HG03469 (cell line): ENCODE measurements at regions not wholly inside any gene's neighbourhood (a gene's known extent, or its start where the extent isn't known, plus 50 kb on each side); places are given as distances from the start of the nearest gene placed in this dataset.

ENCODE experiments used
- ATAC-seq: cut with Tn5 transposase; IDR thresholded peaks from one replicate; pipeline ENCODE4 v1.9.1; 2021; ENCODE audit warnings: mild to moderate bottlenecking, moderate library complexity, moderate number of reproducible peaks; ENCODE audit not compliant: unreplicated experiment

DNA sequence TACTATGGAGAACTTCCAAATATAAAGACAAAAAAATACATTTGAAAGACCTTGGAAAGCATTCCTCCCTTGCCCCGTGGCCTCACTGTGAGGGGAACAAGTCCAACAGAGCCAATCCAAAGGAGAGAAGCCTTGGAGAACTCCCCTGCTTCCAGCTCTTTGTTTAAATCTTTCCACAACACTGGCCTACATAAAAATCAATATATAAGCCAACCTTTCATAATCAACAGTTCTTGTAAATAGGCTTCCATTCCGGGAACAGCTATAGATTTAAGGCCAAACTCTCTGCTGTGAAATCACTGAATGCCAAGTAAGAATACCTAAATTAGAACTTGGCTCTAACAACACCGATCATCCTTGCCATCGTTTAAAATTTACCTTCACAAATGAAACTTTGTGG, 242.1 kb downstream of the HACE1 start:
- ATAC-seq = no peak

DNA sequence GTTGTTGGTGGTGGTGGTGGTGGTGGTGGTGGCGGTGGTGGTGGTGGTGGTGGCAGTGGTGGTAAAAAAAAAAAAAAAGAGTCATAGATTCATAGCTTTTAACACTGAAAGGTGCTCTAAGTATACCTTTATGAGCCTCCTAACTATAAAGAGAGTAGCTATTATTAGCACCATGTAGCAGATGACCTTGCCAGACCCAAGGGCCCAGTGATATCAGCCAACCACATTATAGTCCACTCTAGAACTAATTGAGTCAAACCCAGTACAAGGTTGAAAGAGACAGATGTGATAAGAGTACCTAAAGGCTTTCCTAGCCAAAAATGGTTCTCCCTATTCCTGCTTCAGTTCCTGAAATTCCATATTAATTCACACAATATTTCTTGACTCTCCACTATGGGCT, 245.3 kb downstream of the HACE1 start:
- no peak for ATAC-seq

DNA sequence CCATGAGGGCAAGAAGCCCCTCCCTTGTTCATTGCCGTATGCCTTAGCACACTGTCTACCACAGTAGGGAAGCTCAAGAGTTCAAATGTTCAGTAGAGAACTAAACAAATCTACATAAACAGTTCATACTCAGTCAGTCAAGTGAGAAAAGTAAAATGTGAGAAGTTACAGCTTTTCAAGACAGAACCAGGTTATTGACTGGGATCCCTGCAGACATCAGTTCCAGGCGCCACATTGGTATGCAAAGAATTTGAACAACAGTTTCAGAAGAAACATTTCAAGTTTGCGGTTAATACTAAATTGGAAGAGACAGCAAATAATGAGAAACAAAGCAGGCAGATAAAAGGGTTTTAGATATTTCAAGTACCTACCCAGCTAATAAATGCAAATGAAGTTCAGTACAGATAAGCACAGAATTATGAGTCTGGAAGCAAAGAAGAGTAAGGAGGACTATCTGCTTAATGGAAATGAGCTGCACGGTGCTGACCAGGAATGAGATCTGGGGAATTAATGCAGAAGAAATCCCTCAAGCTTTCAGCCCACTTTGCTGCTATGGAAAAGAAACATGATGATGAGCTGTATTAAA, 246.2 kb downstream of the HACE1 start:
- ATAC-seq = no peak

DNA sequence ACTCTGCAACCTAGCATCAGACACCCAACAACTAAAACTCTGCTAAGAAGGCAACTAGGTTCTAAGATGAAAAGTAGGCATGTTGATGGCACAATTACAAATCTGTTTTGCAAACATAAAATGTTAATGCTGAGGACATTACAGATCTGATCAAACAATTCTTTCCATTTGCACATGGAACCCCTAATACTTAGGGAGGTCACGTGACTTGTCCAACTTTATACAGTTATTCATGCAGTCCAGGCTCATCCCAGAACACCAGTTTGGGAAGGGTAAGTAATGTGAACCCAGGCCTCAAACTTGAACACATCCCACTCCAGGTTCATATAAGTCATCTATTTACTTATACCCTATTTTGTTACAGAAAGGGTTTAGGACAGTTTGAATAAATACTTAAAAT, 247.2 kb downstream of the HACE1 start:
- ATAC-seq = no peak

DNA sequence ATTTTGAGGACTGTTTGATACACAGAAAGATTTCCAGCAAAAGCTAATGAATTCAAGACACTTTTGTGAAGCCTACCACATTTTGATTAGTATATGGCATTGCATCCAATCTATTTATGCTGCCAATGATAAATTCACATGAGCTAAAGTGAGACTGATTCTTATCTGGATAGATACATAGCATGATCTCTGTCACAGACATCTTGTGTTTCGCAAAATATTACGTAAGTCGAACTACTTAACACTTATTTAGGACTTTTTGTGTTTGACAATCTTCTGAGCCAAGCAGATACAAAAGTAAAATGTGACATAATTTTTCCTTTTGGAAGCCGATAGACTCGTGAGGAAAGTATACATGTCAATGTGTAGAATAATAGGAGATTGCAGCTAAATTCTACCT, 251.6 kb downstream of the HACE1 start:
- no peak for ATAC-seq

DNA sequence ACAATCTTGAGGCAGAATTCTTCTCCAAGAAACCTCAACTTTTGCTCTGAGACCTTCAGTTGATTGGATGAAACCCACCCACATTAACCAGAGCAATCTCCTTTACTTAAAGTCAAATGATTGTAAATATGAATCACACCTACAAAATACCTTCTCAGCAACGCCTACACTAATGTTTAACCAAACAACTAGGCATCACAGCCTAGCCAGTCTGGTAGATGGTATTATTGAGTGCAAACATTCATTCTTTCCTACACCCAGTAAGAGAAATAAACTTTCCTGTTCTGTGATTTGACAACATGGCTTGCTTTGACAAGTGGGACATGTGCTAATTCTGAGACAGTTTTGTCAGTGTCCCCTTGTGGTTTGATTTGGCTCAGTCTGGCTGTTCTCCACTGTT, 252.2 kb downstream of the HACE1 start:
- no peak for ATAC-seq

DNA sequence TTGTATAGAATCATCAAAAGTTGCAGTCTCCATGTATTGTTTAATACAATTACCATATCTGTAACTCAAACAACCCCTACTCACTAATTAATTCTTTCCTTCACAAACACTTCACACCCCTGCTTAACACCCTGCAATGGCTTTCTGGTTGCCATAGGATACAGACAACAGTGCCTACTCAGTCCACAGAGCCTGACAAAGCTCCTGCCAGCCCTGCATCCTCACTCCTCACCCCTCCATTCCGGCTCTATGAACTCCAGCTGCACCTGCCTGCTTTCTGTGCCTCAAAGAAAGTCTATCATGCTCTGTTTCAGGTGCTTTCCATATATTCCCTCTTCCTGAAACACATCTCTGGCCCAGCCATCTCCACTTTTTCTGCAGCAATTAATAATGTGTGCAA, 253.4 kb downstream of the HACE1 start:
- ATAC-seq = no peak

DNA sequence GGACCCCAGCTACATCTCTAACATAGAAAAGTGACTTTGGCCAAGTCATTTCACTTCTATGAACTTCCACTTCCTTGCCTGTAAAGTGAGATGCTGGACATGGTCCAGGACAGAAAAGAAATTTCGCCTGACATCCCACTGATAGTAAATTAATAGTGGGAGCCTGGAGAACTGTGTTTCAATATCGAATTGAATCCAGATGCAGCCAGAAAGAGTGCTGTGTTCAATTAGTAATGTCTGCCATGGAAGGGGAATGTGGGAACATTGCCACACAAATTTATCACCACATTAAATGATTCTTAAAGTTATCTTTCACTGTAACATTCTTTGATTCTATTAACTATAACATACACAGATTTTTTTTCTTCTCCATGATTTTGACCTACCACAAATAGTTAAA, 255.0 kb downstream of the HACE1 start:
- ATAC-seq = no peak

DNA sequence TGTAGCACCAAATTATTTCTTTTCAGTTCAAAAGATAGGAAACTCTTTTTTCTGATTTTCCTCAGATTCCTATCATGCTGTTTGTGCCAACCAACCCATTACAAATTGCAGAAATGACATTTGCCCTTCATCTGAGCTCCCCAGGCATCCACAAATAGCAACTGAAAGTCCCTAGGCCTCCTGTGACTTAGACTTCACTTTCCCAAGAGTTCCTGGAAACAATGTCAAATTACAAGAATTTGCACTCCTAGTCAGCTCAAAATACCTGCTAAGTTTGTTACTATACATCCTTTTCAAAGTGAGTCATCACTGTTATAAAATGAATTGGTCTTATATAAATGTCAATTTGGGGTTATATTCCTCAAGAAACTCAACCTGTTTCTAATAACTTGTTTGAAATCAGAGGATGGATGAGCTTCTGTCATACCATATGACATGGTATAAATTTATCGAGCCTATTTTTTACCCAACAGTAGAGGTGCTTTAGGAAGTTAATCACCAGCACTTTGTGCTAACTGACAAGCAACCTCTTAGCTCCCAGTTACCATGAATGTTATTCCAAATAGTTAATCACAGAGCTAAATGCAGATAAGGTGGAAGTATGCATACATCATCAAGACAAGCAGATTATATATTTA, 256.5 kb downstream of the HACE1 start:
- no peak for ATAC-seq

DNA sequence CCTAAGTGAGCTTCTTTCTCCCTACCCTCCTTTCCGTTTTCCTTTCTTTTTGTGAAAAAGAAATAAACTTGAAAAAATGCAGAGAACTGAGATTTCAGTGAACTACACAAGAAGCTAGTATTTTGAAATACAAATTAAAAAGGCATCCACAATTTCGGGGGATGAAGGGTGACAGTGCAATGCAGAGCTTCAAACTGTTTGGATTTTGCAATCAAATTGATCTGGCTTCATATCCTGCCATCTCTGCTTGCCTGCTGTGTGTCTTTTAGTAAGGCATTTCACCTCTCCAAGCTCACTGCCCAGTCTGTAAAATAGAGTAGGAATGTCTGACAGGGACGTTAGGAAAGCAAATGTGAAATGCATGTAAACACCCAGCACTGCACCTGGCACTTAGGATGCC, 258.0 kb downstream of the HACE1 start:
- ATAC-seq = no peak

DNA sequence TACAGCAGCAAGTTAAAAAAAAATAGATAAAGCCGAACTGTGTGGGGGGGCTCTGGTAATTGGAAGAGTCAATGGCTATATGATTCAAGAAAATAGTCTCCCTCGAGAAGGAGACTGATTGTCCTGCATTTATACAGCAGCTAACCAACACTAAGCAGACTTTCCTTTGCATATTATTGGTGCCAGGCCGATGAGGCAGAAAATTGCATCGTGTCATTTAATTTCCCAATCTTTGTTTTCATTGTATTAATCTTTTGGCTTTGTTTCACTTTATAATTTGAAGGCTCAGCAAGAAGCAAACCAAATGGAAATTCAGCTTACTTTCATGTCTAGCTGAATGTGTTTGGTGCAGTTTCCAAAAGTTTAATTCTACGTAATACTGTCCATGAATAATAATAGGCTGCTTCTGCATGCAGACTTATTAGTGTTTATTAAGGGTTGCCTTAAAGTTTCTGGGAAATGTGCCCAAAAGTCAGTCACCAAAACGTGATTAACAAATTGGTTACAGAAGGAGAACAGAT, 258.5 kb downstream of the HACE1 start:
- no peak for ATAC-seq

DNA sequence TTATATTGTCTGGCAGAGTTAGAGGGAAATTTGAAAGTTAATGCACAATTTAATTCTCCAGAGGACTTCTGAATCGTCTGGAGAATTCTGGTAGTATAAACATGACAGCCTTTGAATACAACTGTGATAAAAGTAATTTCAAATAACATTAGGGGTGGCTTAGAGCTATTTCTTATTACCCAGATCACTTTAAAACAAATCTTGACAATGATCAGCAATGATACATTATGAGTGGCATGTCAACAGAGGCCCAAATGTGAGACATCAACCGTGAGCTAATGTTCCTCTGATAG, 259.1 kb downstream of the HACE1 start:
- ATAC-seq = no peak

DNA sequence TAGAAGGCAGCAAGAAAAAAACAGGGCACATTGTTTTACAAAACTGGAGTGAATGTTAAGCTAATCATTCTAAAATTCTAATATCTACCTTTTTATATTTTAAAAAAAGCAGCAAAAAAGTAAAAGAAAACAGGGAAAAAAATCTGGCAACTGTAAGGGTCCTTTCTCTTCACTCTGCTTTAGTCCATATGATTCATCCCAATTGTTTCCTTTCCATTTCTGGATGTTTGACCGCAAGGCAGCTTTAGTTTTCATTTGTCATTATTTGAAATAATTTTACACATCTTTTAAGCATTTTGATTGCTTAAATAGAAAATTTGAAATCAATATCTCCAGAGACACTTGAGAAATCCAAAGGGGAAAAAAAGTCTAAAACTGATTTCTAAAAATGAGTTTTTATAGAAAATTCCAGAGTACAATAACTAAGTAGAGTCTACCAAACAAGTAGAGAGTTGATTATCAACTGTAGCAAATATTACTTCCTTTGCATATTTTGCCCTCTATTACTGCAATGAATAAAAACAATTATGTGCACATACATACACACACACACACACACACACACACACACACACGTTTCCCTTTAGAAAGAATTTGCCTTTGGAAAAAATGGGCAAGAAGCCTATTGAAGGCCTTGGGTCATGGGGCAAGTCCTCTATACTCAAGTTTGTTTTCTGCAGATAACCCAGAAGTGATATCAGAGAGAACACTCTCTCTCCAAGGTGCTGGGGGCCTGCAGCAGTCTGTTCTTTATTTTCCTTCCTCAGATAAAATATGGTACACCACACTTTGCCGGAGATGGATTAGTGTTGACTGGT, 259.7 kb downstream of the HACE1 start:
- no peak for ATAC-seq

DNA sequence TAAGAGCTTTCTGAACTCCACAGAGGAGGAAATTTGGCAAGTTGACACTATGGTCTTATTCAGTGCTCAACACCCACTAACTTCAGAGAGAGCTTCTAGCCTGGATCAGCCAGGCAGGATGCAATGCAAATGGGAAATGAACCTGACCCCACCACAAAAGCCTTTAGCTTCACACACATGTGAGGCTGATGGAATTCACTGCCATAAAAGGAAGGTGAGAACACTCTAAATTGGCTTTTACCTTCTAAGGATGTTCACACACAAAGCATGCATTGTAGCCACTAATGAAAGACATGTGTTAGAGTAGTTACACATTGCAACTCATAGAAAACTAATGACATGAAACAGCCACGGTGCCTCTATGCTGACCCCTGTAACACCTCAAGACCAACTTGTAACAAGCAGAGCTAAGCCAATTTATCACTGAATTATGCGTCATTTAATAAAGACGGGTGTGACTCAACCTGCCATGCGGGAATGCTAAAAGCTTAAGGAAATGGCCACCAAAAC, 262.1 kb downstream of the HACE1 start:
- ATAC-seq = no peak

DNA sequence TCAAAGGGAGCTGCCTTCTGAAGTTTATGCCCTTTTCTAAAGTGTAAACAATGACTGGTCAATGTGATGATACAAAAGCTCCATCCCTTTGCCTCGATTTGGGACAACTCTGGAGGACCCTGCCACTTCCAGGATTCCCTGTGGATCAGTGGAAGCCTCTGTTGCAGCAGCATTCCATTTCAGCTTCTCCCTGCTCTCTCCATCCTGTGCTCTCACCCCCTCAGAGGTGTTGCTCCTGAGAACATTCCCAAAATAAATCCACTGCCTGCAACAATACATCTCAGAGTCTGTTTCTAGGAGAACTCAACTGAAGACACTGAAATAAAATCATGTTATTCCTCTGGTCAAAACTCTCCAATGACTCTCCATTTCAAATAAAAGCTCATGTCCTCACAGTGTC, 263.6 kb downstream of the HACE1 start:
- ATAC-seq = no peak

DNA sequence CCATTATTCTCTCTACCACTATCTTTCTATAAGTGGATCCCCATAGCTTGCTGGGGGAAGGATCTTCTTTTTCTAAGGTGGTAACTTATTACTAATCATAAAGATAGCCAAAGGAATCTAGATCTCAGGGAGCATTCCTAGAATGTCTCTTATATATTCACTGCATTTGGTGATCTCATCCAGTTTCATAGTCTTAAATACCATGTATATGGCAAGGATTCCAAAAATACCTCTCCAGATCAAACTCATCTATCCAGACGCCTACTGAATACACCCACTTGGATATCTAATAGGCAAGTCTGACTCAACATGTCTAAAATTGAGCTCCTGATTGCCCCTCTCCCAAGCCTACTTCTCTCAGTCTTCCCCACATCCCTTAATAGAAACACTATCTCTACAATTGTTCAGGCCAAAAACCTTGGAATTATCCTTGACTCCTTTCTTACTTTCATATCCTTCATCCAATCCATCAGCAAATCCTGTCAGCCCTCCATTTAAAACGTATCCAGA, 264.4 kb downstream of the HACE1 start:
- no peak for ATAC-seq

DNA sequence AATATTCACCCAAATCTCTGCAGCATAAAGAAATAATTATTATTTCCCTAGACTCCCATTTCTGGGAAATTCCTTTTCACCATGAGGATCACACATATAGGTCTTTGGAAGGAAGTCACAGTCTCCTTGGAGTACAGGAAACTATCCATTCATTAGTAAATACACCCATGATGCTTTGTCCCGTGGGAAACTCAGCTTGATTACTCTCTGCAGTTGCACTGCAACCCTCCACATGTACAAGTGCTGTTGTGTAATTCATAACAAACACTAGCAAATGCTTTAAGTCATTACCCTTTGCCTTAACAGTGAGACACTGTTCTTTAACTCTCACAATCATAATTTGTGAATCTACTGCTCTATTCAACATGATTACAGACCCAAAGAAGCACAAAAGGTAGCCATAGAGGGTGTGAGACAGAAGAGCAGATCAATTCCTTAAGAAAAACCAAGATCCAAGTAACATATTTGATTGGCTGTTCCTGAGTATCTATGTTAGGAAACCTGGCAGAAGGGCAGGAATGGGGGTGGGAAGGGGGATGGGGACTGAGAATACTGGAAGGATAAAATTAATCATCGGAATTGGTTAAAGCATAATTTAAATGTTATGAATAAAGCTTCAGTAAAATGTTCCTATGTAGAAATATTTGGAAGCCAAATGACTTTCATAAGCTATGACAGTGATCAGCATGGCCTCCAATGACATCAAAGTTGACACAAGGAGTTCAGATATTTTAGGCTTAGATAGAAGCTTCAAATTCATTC, 268.0 kb downstream of the HACE1 start:
- no peak for ATAC-seq

DNA sequence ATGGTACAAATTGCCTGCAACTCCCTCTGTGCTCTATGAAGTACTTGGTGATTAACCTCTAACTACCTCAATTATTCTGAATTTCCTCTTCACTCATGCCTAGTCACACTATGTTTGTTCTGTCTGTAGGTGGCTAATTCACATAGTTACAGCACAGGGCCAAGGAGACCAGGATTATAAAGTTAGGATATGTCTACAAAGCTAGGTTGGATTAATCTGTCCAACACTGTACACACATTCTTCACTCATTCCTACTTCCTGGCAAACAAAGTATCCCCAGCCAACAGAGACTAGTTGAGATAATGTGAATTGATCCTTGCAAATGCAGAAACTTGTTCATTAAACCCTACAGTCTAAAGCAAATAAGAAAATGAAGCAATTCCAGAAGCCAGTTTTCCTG, 269.8 kb downstream of the HACE1 start:
- no peak for ATAC-seq

DNA sequence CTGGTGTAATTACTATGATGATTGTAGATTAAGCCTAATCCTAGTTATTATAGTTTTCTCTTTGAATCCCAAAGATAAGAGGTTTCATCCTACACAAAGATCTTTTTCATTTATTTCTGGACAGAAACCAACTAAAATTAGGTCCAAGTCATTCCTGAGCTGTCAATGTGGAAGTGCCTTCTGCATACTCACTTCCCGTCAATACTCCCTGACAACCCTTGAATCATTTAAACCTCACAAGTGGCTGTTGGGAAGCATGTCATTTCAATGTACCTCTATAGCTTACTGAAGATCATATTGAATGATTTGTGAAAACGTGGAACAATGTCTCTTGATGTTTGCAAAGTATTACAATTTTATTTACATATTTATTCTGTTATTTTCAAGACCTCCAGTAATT, 274.1 kb downstream of the HACE1 start:
- ATAC-seq = no peak

DNA sequence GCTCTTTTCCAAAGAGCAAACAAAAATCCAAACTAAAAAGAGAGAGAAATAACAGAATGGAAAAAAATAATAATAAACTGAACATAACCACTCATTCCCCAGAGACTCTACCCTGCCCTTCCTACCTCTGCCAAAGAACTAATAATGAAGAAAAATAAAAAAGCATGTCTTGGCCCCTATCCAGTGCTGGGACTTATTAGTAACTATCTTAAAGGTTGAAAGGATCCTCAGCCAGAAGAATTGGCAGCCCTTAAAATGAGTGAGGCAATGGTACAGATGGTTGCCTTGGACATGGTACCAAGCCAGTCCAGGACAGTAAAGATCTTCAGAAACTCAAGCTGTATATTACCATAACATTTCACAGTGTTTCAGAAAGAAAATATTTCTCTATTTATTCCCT, 279.3 kb downstream of the HACE1 start:
- no peak for ATAC-seq

DNA sequence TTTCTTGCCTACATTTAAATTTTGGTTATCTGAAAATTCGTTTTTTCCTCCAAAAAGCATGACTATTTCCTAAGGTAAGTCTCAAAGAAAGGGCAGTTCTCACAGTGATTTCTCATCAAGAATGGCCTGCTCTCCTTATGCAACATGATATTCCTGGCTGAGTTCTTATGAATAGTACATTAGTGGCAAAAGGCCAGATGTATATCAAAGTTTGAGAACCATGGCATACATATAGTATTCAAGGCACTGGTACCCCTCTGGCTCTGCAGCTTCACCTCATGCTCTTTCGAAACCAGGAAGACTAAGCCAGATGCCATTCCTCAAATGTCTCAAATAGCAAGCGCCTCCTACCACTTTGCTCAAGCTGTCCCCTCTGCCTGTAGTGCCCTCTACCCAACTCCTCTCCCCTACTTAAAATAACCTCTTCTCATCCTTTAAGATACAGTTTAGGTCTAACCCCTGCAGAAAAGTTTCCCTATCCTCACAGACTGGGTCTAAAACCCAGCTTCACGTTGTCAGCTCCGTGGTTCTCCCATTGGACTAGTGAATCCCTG, 280.3 kb downstream of the HACE1 start:
- no peak for ATAC-seq
